GM12864 (cell line): ENCODE measurements at regions not wholly inside any gene's neighbourhood (a gene's known extent, or its start where the extent isn't known, plus 50 kb on each side); places are given as distances from the start of the nearest gene placed in this dataset.

Experiments used
- DNase-seq: peaks from one replicate; pipeline ENCODE4 v3.0.0-alpha.2; 2011; ENCODE audit warnings: low read depth
- H3K4me3 ChIP-seq: 2 replicates; pipeline ENCODE4 v1.5.1; 2011; ENCODE audit warnings: mild to moderate bottlenecking, low read depth, low read length, control low read depth
- CTCF ChIP-seq: IDR thresholded peaks from 2 replicates; pipeline ENCODE4 v1.5.1; 2011; ENCODE audit warnings: low read depth, mild to moderate bottlenecking, moderate library complexity, low read length, control low read depth, inconsistent platforms; ENCODE audit errors: missing control alignments

- no peak for TF ChIP-seq CTCF
- H3K4me3 ChIP-seq = no peak overlapping the region
- DNase-seq = no peak
Observed at GRCh38 chr2:18132697-18133096, 254.2 kb downstream of the KCNS3 start.

- DNase-seq = no peak
- no peak overlapping the region for H3K4me3 ChIP-seq
- no peak for TF ChIP-seq CTCF
Observed at GRCh38 chr2:18131761-18132160, 253.3 kb downstream of the KCNS3 start.

GRCh38 chr2:18129348-18129747 is 250.9 kb downstream of the KCNS3 start:
- TF ChIP-seq CTCF = no peak
- no peak for DNase-seq
- no peak overlapping the region for H3K4me3 ChIP-seq

- TF ChIP-seq CTCF = no peak
- no peak overlapping the region for H3K4me3 ChIP-seq
- DNase-seq = no peak
Observed at GRCh38 chr2:18125303-18125702, 246.8 kb downstream of the KCNS3 start.

- no peak for DNase-seq
- no peak overlapping the region for H3K4me3 ChIP-seq
- TF ChIP-seq CTCF = no peak
Observed at GRCh38 chr2:18124116-18124835, 245.8 kb downstream of the KCNS3 start.

- DNase-seq = no peak
- no peak for TF ChIP-seq CTCF
Observed at GRCh38 chr2:18123577-18123976, 245.1 kb downstream of the KCNS3 start.

GRCh38 chr2:18123211-18123570 is 244.7 kb downstream of the KCNS3 start:
- TF ChIP-seq CTCF = no peak
- no peak for DNase-seq
- H3K4me3 ChIP-seq = no peak overlapping the region

More at GRCh38 chr2:18123577-18123976, 245.1 kb downstream of the KCNS3 start:
- H3K4me3 ChIP-seq = no peak overlapping the region
